ENCODE measurements at regions not wholly inside any gene's neighbourhood (a gene's known extent, or its start where the extent isn't known, plus 50 kb on each side); places are given as distances from the start of the nearest gene placed in this dataset.

DNA sequence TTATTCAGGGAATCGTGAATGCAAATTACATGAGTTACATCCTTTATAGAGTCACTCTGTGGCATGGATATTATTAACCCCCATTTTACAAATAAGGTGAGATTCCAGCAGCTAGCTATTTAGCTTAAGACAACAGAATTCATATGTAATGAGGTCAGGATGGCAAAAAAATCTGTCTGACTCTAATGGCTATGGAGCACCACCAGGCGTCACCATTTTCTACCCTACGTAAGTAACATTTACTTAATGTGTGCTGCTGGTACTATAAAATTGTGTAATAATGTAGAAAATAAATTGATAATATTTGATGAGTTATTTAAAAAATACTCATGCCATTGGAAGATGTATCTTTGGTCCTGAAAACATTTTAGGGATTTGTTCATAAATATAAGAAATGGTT is 2040.1 kb upstream of the LRRTM1 start:
- DNase-seq = no peak

DNA sequence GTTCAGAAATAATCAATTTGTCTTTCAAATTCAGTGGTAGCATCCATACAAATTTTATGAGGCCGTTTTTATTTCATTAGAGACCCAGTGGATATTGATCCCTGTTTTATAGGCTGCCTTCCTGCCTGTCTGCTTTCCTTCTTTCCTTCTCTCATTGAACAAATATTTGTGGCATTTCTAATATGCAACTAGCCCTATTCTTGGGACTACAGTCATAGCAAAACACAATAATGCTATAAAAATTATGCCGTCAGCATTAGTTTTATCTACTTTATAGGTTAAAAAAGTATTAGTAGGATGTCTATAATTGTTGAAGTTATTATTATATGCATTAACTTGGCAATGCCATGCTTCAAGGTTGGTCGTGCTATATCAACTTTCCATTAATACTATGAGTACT is 2037.8 kb upstream of the LRRTM1 start:
- TF ChIP-seq EZH2phosphoT487 (IDR thresholded peaks at IDR 0.05; ENCODE audit: low read length) (no peak), EZH2 (optimal IDR thresholded peaks at IDR 0.05; ENCODE audit: low read depth, low read length) (no peak)
- TF ChIP-seq, protein P1, sequence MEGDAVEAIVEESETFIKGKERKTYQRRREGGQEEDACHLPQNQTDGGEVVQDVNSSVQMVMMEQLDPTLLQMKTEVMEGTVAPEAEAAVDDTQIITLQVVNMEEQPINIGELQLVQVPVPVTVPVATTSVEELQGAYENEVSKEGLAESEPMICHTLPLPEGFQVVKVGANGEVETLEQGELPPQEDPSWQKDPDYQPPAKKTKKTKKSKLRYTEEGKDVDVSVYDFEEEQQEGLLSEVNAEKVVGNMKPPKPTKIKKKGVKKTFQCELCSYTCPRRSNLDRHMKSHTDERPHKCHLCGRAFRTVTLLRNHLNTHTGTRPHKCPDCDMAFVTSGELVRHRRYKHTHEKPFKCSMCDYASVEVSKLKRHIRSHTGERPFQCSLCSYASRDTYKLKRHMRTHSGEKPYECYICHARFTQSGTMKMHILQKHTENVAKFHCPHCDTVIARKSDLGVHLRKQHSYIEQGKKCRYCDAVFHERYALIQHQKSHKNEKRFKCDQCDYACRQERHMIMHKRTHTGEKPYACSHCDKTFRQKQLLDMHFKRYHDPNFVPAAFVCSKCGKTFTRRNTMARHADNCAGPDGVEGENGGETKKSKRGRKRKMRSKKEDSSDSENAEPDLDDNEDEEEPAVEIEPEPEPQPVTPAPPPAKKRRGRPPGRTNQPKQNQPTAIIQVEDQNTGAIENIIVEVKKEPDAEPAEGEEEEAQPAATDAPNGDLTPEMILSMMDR (IDR thresholded peaks at IDR 0.05; ENCODE audit: low read length) = no peak
- H4K20me1 ChIP-seq (ENCODE audit: insufficient read depth, low read length) = no peaks in the 10 kb centered on the region
- H3F3A ChIP-seq (ENCODE audit: insufficient read depth, low read length) = peaks cover 5% of the 10 kb centered on the region; the same call in 1 of the 2 replicates

More for the DNA sequence above, 2040.1 kb upstream of the LRRTM1 start:
- H2AFZ ChIP-seq (ENCODE audit: low read length) = no peak overlapping the region
- H3K9me2 ChIP-seq (replicated peaks; ENCODE audit: insufficient read depth, low read length) = no peaks in the 10 kb centered on the region
- H3K4me1 ChIP-seq (ENCODE audit: low read length) = peaks cover 7% of the 10 kb centered on the region
- no peaks in the 10 kb centered on the region for H3K79me2 ChIP-seq (ENCODE audit: low read length)
- H3K4me3 ChIP-seq (ENCODE audit: low read length) = no peak overlapping the region
- H4K20me1 ChIP-seq (ENCODE audit: insufficient read depth, low read length) = no peaks in the 10 kb centered on the region
- H3K27ac ChIP-seq (ENCODE audit: low read length) = no peak overlapping the region
- H3K9me3 ChIP-seq (replicated peaks; ENCODE audit: insufficient read depth, low read length) = no peaks in the 10 kb centered on the region; the same call in 1 of the 2 replicates
- H3K4me2 ChIP-seq (ENCODE audit: low read depth, low read length) = no peak overlapping the region
- TF ChIP-seq EZH2phosphoT487 (IDR thresholded peaks at IDR 0.05; ENCODE audit: low read length) (no peak), EZH2 (optimal IDR thresholded peaks at IDR 0.05; ENCODE audit: low read depth, low read length) (no peak)
- TF ChIP-seq, protein P1 (IDR thresholded peaks at IDR 0.05; ENCODE audit: low read length) = no peak
- peaks cover 5% of the 10 kb centered on the region; the same call in 1 of the 2 replicates for H3F3A ChIP-seq (ENCODE audit: insufficient read depth, low read length)
- no peaks in the 10 kb centered on the region for H3K36me3 ChIP-seq (replicated peaks; ENCODE audit: insufficient read depth, low read length)
- no peaks in the 10 kb centered on the region for H3K27me3 ChIP-seq (replicated peaks; ENCODE audit: insufficient read depth, low read length)
- H3K9ac ChIP-seq (ENCODE audit: low read length) = no peak overlapping the region

DNA sequence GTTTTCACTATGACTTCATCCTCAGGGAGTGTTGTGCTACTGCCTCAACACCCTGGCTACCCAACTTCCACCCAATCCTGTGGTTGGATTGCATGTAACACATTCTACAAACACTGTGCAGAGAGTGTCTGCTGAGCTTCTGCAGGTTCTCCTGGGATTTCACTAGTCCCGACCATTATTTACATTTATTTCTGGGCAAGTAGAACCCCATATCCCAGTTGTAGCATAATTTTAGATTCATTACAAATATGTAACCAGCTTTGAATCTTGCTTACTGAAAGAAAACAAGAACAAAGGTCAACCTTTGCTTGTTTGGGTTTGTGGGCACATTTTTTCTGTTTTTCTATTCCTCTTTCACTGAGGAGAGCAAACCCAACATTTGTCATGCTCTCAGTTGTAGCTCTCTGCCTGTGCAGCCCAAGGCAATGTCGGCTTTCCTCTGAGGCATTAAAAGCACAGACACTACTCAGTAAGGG is 2036.1 kb upstream of the LRRTM1 start:
- DNase-seq = peak; percentile 54
- Histone ChIP-seq H3K9me3 (replicated peaks; ENCODE audit: insufficient read depth, low read length) (no peaks in the 10 kb centered on the region; the same call in 1 of the 2 replicates), H3K27me3 (replicated peaks; ENCODE audit: insufficient read depth, low read length) (no peaks in the 10 kb centered on the region), H3K9me2 (replicated peaks; ENCODE audit: insufficient read depth, low read length) (no peaks in the 10 kb centered on the region), H3K4me1 (ENCODE audit: low read length) (peaks cover 7% of the 10 kb centered on the region), H2AFZ (ENCODE audit: low read length) (no peak overlapping the region), H3K36me3 (replicated peaks; ENCODE audit: insufficient read depth, low read length) (no peaks in the 10 kb centered on the region), H3F3A (ENCODE audit: insufficient read depth, low read length) (peaks cover 5% of the 10 kb centered on the region; the same call in 1 of the 2 replicates), H3K9ac (ENCODE audit: low read length) (no peak overlapping the region), H4K20me1 (ENCODE audit: insufficient read depth, low read length) (no peaks in the 10 kb centered on the region), H3K4me3 (ENCODE audit: low read length) (no peak overlapping the region), H3K4me2 (ENCODE audit: low read depth, low read length) (peak overlapping the region; percentile 42; the same call in 1 of the 2 replicates), H3K27ac (ENCODE audit: low read length) (no peak overlapping the region), H3K79me2 (ENCODE audit: low read length) (no peaks in the 10 kb centered on the region)
- TF ChIP-seq, protein P1 (IDR thresholded peaks at IDR 0.05; ENCODE audit: low read length) = no peak
- TF ChIP-seq EZH2phosphoT487 (IDR thresholded peaks at IDR 0.05; ENCODE audit: low read length) = no peak
- TF ChIP-seq EZH2 (optimal IDR thresholded peaks at IDR 0.05; ENCODE audit: low read depth, low read length) = no peak

More for the DNA sequence above, 2037.8 kb upstream of the LRRTM1 start:
- DNase-seq = no peak
- peaks cover 7% of the 10 kb centered on the region for H3K4me1 ChIP-seq (ENCODE audit: low read length)
- H3K4me2 ChIP-seq (ENCODE audit: low read depth, low read length) = no peak overlapping the region
- no peaks in the 10 kb centered on the region for H3K9me2 ChIP-seq (replicated peaks; ENCODE audit: insufficient read depth, low read length)
- H3K27ac ChIP-seq (ENCODE audit: low read length) = no peak overlapping the region
- H3K9me3 ChIP-seq (replicated peaks; ENCODE audit: insufficient read depth, low read length) = no peaks in the 10 kb centered on the region; the same call in 1 of the 2 replicates
- no peaks in the 10 kb centered on the region for H3K27me3 ChIP-seq (replicated peaks; ENCODE audit: insufficient read depth, low read length)
- H2AFZ ChIP-seq (ENCODE audit: low read length) = no peak overlapping the region
- H3K79me2 ChIP-seq (ENCODE audit: low read length) = no peaks in the 10 kb centered on the region
- no peaks in the 10 kb centered on the region for H3K36me3 ChIP-seq (replicated peaks; ENCODE audit: insufficient read depth, low read length)
- no peak overlapping the region for H3K9ac ChIP-seq (ENCODE audit: low read length)
- no peak overlapping the region for H3K4me3 ChIP-seq (ENCODE audit: low read length)
